HG03108 (cell line): ENCODE measurements at regions not wholly inside any gene's neighbourhood (a gene's known extent, or its start where the extent isn't known, plus 50 kb on each side); places are given as distances from the start of the nearest gene placed in this dataset.

Experiments
- ATAC-seq: cut with Tn5 transposase; IDR thresholded peaks from one replicate; pipeline ENCODE4 v1.9.1; 2021; ENCODE audit warnings: moderate library complexity; ENCODE audit not compliant: unreplicated experiment

- no peak for ATAC-seq
These were observed 837.8 kb downstream of the QKI start for GRCh38 chr6:164252291-164252690.

GRCh38 chr6:164247106-164247505 lies 832.6 kb downstream of the QKI start:
- ATAC-seq: no peak

- ATAC-seq: no peak
These were observed 831.6 kb downstream of the QKI start for GRCh38 chr6:164246082-164246481.

GRCh38 chr6:164243949-164244348 lies 829.4 kb downstream of the QKI start:
- no peak for ATAC-seq

GRCh38 chr6:164243012-164243610 lies 828.6 kb downstream of the QKI start:
- no peak for ATAC-seq

- ATAC-seq: no peak
These were observed 816.3 kb downstream of the QKI start for GRCh38 chr6:164230804-164231203.

- no peak for ATAC-seq
These were observed 815.7 kb downstream of the QKI start for GRCh38 chr6:164230259-164230658.

GRCh38 chr6:164229716-164230115 lies 815.2 kb downstream of the QKI start:
- ATAC-seq: no peak

GRCh38 chr6:164227952-164228522 lies 813.5 kb downstream of the QKI start:
- no peak for ATAC-seq

- ATAC-seq: no peak
These were observed 802.3 kb downstream of the QKI start for GRCh38 chr6:164216839-164217238.

- no peak for ATAC-seq
These were observed 801.9 kb downstream of the QKI start for GRCh38 chr6:164216368-164216767.

- no peak for ATAC-seq
These were observed 799.5 kb downstream of the QKI start for GRCh38 chr6:164214066-164214465.

GRCh38 chr6:164211254-164211653 lies 796.7 kb downstream of the QKI start:
- ATAC-seq: no peak

- no peak for ATAC-seq
These were observed 796.3 kb downstream of the QKI start for GRCh38 chr6:164210783-164211182.

GRCh38 chr6:164210323-164210722 lies 795.8 kb downstream of the QKI start:
- no peak for ATAC-seq

GRCh38 chr6:164208371-164208770 lies 793.9 kb downstream of the QKI start:
- ATAC-seq: no peak

- no peak for ATAC-seq
These were observed 792.4 kb downstream of the QKI start for GRCh38 chr6:164206807-164207423.

GRCh38 chr6:164200071-164200470 lies 785.6 kb downstream of the QKI start:
- ATAC-seq: no peak

GRCh38 chr6:164195942-164196281 lies 781.4 kb downstream of the QKI start:
- no peak for ATAC-seq

- ATAC-seq: no peak
These were observed 780.9 kb downstream of the QKI start for GRCh38 chr6:164195278-164195941.

GRCh38 chr6:164188861-164189260 lies 774.3 kb downstream of the QKI start:
- ATAC-seq: no peak

GRCh38 chr6:164185471-164185871 lies 771.0 kb downstream of the QKI start:
- ATAC-seq: no peak
